HEK293 (cell line): ENCODE measurements at regions not wholly inside any gene's neighbourhood (a gene's known extent, or its start where the extent isn't known, plus 50 kb on each side); places are given as distances from the start of the nearest gene placed in this dataset.

ENCODE experiments used
- BCL11A ChIP-seq: fragments of 450-650 bp; formaldehyde crosslinking; IDR thresholded peaks from 2 replicates; pipeline ENCODE4 v1.5.1; 2016; ENCODE audit warnings: low read depth, missing biosample characterization, missing genetic modification characterization
- CTCF ChIP-seq: fragments of 450-650 bp; formaldehyde crosslinking; IDR thresholded peaks from 2 replicates; pipeline ENCODE4 v1.5.1; 2016; ENCODE audit warnings: missing biosample characterization, missing genetic modification characterization
- KLF10 ChIP-seq: fragments of 450-650 bp; IDR thresholded peaks from 2 replicates; pipeline ENCODE4 v1.5.1; 2018; ENCODE audit warnings: missing biosample characterization, mild to moderate bottlenecking, missing genetic modification characterization
- KLF16 ChIP-seq: fragments of 450-650 bp; formaldehyde crosslinking; IDR thresholded peaks from 2 replicates; pipeline ENCODE4 v1.5.1; 2017; ENCODE audit warnings: missing biosample characterization, missing genetic modification characterization
- PATZ1 ChIP-seq: fragments of 450-650 bp; formaldehyde crosslinking; IDR thresholded peaks from 2 replicates; pipeline ENCODE4 v1.5.1; 2016; ENCODE audit warnings: missing biosample characterization, missing genetic modification characterization
- ZNF133 ChIP-seq: fragments of 450-650 bp; formaldehyde crosslinking; IDR thresholded peaks from 2 replicates; pipeline ENCODE4 v1.5.1; 2016; ENCODE audit warnings: missing biosample characterization, missing genetic modification characterization
- ZNF175 ChIP-seq: fragments of 450-650 bp; formaldehyde crosslinking; IDR thresholded peaks from 2 replicates; pipeline ENCODE4 v1.5.1; 2016; ENCODE audit warnings: missing biosample characterization, missing genetic modification characterization
- ZNF223 ChIP-seq: fragments of 450-650 bp; formaldehyde crosslinking; IDR thresholded peaks from 2 replicates; pipeline ENCODE4 v1.5.1; 2016; ENCODE audit warnings: missing biosample characterization, missing genetic modification characterization
- ZNF292 ChIP-seq: fragments of 450-650 bp; formaldehyde crosslinking; IDR thresholded peaks from 2 replicates; pipeline ENCODE4 v1.5.1; 2016; ENCODE audit warnings: low read depth, missing biosample characterization, missing genetic modification characterization, borderline replicate concordance
- ZNF391 ChIP-seq: fragments of 450-650 bp; formaldehyde crosslinking; IDR thresholded peaks from 2 replicates; pipeline ENCODE4 v1.5.1; 2016; ENCODE audit warnings: low read depth, missing biosample characterization, missing genetic modification characterization, borderline replicate concordance
- ZNF830 ChIP-seq: fragments of 450-650 bp; IDR thresholded peaks from 2 replicates; pipeline ENCODE4 v1.5.0; 2018; ENCODE audit warnings: missing biosample characterization, missing genetic modification characterization, low read depth, mild to moderate bottlenecking, moderate library complexity
- TF ChIP-seq, protein P1 (sequence below): fragments of 450-650 bp; formaldehyde crosslinking; IDR thresholded peaks from 2 replicates; pipeline ENCODE4 v1.5.1; 2016; ENCODE audit warnings: missing biosample characterization, missing genetic modification characterization, low read depth

DNA sequence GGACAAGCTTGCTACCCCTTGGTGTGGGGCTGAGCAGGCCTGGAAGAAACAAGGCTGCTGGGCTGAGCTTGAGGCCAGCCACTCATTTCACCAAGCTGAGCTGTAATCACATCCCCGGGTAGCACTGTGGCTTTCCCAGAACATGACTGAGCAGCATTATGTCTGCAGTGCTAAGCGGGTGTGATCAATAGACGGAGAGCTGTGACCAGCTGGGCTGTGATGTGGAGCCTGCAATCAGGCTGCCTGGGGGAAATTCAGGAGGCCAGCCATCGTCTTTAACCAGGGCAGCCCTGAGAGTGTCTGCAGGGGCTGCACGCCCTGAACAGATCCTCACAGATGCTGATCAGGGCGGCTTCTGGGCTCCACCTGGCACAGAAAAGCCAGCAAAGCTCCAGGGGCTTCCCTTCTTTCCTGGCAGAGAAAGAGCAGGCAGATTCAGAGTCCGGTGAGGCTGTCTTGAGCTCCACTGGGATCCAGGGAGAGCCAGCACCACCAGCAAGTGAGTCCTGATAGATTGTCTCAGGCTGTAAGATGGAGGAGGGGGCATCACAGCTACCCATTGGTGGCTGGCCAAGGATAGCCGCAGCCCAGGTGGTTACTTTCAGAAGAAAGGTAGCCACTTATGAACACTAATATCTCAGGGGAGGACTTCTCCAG, 165.9 kb downstream of the NRN1 start:
- TF ChIP-seq ZNF223 (tag by site-specific recombination): no peak
- no peak for TF ChIP-seq CTCF (tag by site-specific recombination)
- no peak for TF ChIP-seq ZNF830 (tag by site-specific recombination)
- no peak for TF ChIP-seq BCL11A (tag by site-specific recombination)
- no peak for TF ChIP-seq KLF16 (tag by site-specific recombination)
- no peak for TF ChIP-seq ZNF292 (tag by site-specific recombination)
- no peak for TF ChIP-seq ZNF175
- TF ChIP-seq ZNF391 (tag by site-specific recombination): no peak
- no peak for TF ChIP-seq ZNF133 (tag by site-specific recombination)
- TF ChIP-seq, protein P1, sequence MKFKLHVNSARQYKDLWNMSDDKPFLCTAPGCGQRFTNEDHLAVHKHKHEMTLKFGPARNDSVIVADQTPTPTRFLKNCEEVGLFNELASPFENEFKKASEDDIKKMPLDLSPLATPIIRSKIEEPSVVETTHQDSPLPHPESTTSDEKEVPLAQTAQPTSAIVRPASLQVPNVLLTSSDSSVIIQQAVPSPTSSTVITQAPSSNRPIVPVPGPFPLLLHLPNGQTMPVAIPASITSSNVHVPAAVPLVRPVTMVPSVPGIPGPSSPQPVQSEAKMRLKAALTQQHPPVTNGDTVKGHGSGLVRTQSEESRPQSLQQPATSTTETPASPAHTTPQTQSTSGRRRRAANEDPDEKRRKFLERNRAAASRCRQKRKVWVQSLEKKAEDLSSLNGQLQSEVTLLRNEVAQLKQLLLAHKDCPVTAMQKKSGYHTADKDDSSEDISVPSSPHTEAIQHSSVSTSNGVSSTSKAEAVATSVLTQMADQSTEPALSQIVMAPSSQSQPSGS (tag by site-specific recombination): no peak
- TF ChIP-seq KLF10: no peak
- no peak for TF ChIP-seq PATZ1 (tag by site-specific recombination)
